Brain microvascular endothelial cell (primary cell): ENCODE measurements at regions not wholly inside any gene's neighbourhood (a gene's known extent, or its start where the extent isn't known, plus 50 kb on each side); places are given as distances from the start of the nearest gene placed in this dataset.

ENCODE experiments used
- DNase-seq: peaks from one replicate; pipeline ENCODE4 v3.0.0-alpha.2; 2020
- H3K27ac ChIP-seq: fragments of 250-450 bp; sonication (Bioruptor Pico); 2 replicates; pipeline ENCODE4 v1.5.1; 2020; ENCODE audit warnings: mild to moderate bottlenecking, moderate library complexity
- H3K27me3 ChIP-seq: fragments of 250-450 bp; sonication (Bioruptor Pico); replicated peaks from 2 replicates; pipeline ENCODE4 v1.5.1; 2020; ENCODE audit warnings: mild to moderate bottlenecking
- H3K36me3 ChIP-seq: fragments of 250-450 bp; sonication (Bioruptor Pico); replicated peaks from 2 replicates; pipeline ENCODE4 v1.5.1; 2020; ENCODE audit warnings: mild to moderate bottlenecking
- H3K4me3 ChIP-seq: 2 replicates; pipeline ENCODE4 v1.5.1; 2011; ENCODE audit warnings: low read depth, mild to moderate bottlenecking, control low read depth, low read length, moderate library complexity
- in situ Hi-C: cut with HindIII; loops from 2 replicates; pipeline ENCODE4 v1.10.0; 2017; ENCODE audit warnings: low sequenced_read_pairs, low pct_ligation_motif_present
- TF ChIP-seq, protein P1 (sequence below): IDR thresholded peaks from 2 replicates; pipeline ENCODE4 v1.5.1; 2011; ENCODE audit warnings: low read depth, mild to moderate bottlenecking, moderate library complexity, low read length, control low read depth, inconsistent platforms; ENCODE audit errors: missing control alignments

GRCh38 chr16:65733721-65734120 lies 611.9 kb upstream of the CDH11 start:
- in situ Hi-C loops, result no loop called here
- DNase-seq, result no peak
- no peak overlapping the region for H3K27ac ChIP-seq

DNA sequence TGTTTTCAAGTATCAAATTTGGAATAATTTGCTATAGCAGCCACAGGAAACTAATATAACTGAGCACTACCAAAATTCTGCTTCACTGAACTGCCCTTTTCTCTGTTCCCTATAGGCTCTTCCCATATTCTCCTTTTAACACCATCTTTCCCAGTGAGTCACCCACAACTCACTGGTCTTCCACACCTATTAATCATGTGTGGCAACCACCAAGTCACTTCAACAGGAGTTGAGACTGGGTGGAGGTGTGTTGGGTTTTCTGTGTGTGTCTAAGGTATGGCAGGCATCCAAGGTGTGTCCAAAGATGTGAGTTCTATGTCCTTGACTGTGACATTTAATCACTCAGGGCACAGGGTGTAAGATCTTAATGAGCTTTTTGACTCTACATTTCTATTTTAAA lies 610.0 kb upstream of the CDH11 start:
- DNase-seq, result no peak
- H3K27ac ChIP-seq, result no peak overlapping the region
- in situ Hi-C loops, result no loop called here

More at GRCh38 chr16:65733721-65734120, 611.9 kb upstream of the CDH11 start:
- TF ChIP-seq, protein P1, sequence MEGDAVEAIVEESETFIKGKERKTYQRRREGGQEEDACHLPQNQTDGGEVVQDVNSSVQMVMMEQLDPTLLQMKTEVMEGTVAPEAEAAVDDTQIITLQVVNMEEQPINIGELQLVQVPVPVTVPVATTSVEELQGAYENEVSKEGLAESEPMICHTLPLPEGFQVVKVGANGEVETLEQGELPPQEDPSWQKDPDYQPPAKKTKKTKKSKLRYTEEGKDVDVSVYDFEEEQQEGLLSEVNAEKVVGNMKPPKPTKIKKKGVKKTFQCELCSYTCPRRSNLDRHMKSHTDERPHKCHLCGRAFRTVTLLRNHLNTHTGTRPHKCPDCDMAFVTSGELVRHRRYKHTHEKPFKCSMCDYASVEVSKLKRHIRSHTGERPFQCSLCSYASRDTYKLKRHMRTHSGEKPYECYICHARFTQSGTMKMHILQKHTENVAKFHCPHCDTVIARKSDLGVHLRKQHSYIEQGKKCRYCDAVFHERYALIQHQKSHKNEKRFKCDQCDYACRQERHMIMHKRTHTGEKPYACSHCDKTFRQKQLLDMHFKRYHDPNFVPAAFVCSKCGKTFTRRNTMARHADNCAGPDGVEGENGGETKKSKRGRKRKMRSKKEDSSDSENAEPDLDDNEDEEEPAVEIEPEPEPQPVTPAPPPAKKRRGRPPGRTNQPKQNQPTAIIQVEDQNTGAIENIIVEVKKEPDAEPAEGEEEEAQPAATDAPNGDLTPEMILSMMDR, result no peak
- H3K36me3 ChIP-seq, result no peaks in the 10 kb centered on the region
- no peaks in the 10 kb centered on the region for H3K27me3 ChIP-seq
- no peak overlapping the region for H3K4me3 ChIP-seq

GRCh38 chr16:65728652-65729051 lies 606.8 kb upstream of the CDH11 start:
- TF ChIP-seq, protein P1, result no peak
- no peak overlapping the region for H3K27ac ChIP-seq
- no peaks in the 10 kb centered on the region for H3K27me3 ChIP-seq
- H3K4me3 ChIP-seq, result no peak overlapping the region
- H3K36me3 ChIP-seq, result no peaks in the 10 kb centered on the region
- in situ Hi-C loops, result no loop called here
- no peak for DNase-seq

More for the DNA sequence above, 610.0 kb upstream of the CDH11 start:
- Histone ChIP-seq H3K27me3 (no peaks in the 10 kb centered on the region), H3K4me3 (no peak overlapping the region), H3K36me3 (no peaks in the 10 kb centered on the region)
- TF ChIP-seq, protein P1, result no peak

- Histone ChIP-seq H3K27ac (no peak overlapping the region), H3K27me3 (no peaks in the 10 kb centered on the region), H3K4me3 (no peak overlapping the region), H3K36me3 (no peaks in the 10 kb centered on the region)
- TF ChIP-seq, protein P1, result no peak
- in situ Hi-C loops, result no loop called here
- DNase-seq, result no peak
Observed at GRCh38 chr16:65728167-65728566, 606.3 kb upstream of the CDH11 start.

GRCh38 chr16:65727534-65728137 lies 605.8 kb upstream of the CDH11 start:
- H3K36me3 ChIP-seq, result no peaks in the 10 kb centered on the region
- H3K4me3 ChIP-seq, result no peak overlapping the region
- in situ Hi-C loops, result no loop called here
- TF ChIP-seq, protein P1, result peak; percentile 13
- no peaks in the 10 kb centered on the region for H3K27me3 ChIP-seq
- DNase-seq, result no peak
- no peak overlapping the region for H3K27ac ChIP-seq
